HCT116 (cell line): ENCODE measurements at regions not wholly inside any gene's neighbourhood (a gene's known extent, or its start where the extent isn't known, plus 50 kb on each side); places are given as distances from the start of the nearest gene placed in this dataset.

Experiments
- ATAC-seq: fragments of 200-7000 bp; cut with Tn5 transposase; 2 replicates; pipeline ENCODE4 v1.9.1; 2020; ENCODE audit warnings: mild to moderate bottlenecking, moderate library complexity
- BruUV-seq: library from RNA; stranded (reverse); fragments of 400-500 nt; replicated peaks from 2 replicates; lab custom pipeline; 2021; lab: Mats Ljungman, UMichigan
- CTCF ChIA-PET: fragments of 300-600 bp; sonication (Branson Sonifier 250); formaldehyde crosslinking; loops from one replicate; lab custom pipeline; 2021; ENCODE audit warnings: antibody characterized with exemption; lab: Charles Lee
- POLR2A ChIA-PET: fragments of 300-600, 350-600 bp; sonication (Branson Sonifier 250); formaldehyde crosslinking; loops from one replicate; lab custom pipeline; 2021; ENCODE audit warnings: antibody characterized with exemption; lab: Charles Lee
- RAD21 ChIA-PET, 2 experiments: fragments of 300-600 bp; sonication (Branson Sonifier 250); formaldehyde crosslinking; loops; one replicate each; lab custom pipeline; 2023; ENCODE audit warnings: low total read pairs in 2 of 2; ENCODE audit not compliant: uncharacterized antibody in 2 of 2, unreplicated experiment in 2 of 2, low non-redundant PET in 1 of 2; lab: Charles Lee
- DNase-seq: peaks from one replicate; pipeline ENCODE4 v3.0.0-alpha.2; 2010; ENCODE audit warnings: low read depth, low spot score
- H2AFZ ChIP-seq: fragments of 200-600 bp; shearing (Covaris generic), sonication (generic); 2 replicates; pipeline ENCODE4 v1.6.1; 2017; ENCODE audit warnings: low read depth, mixed run types, mixed read lengths, antibody characterized with exemption, low read length; ENCODE audit not compliant: poor library complexity, severe bottlenecking
- H3K27ac ChIP-seq: 2 replicates; pipeline ENCODE4 v1.5.1; 2012; ENCODE audit warnings: low read depth, low read length
- H3K27me3 ChIP-seq: fragments of 200-600 bp; sonication (generic); 2 replicates; pipeline ENCODE4 v1.6.1; 2016; ENCODE audit warnings: mixed run types, low read length, mixed read lengths; ENCODE audit not compliant: insufficient read depth
- H3K36me3 ChIP-seq, 2 experiments: fragments of 200-500 bp in 1 of 2; fragments of 200-600 bp in 1 of 2; sonication (Bioruptor generic) in 1 of 2; sonication (generic) in 1 of 2; 2 replicates each; pipeline versions ENCODE4 v1.5.1 to v1.6.1; 2014 to 2016; ENCODE audit warnings: low read length in 2 of 2, inconsistent platforms in 1 of 2, mixed read lengths in 1 of 2, mixed run types in 1 of 2; ENCODE audit not compliant: insufficient read depth in 2 of 2, control insufficient read depth in 1 of 2
- H3K4me1 ChIP-seq, 2 experiments: fragments of 200-600 bp in 1 of 2; sonication (generic) in 1 of 2; 2 replicates each; pipeline versions ENCODE4 v1.5.1 to v1.6.1; 2012 to 2017; ENCODE audit warnings: low read length in 2 of 2, inconsistent platforms in 1 of 2, mild to moderate bottlenecking in 1 of 2, mixed read lengths in 1 of 2, mixed run types in 1 of 2, moderate library complexity in 1 of 2; ENCODE audit not compliant: insufficient read depth in 2 of 2, control insufficient read depth in 1 of 2
- H3K4me2 ChIP-seq: fragments of 200-600 bp; sonication (generic); 2 replicates; pipeline ENCODE4 v1.6.1; 2017; ENCODE audit warnings: mixed run types, low read length, mixed read lengths
- H3K4me3 ChIP-seq, 2 experiments: fragments of 200-600 bp in 1 of 2; sonication (generic) in 1 of 2; replicated peaks in 1 of 2; 2 replicates each; pipeline ENCODE4 v1.5.1; 2011 to 2016; ENCODE audit warnings: low read length in 2 of 2, control low read depth in 1 of 2, low read depth in 1 of 2, mild to moderate bottlenecking in 1 of 2, mixed read lengths in 1 of 2, mixed run types in 1 of 2
- H3K79me2 ChIP-seq: fragments of 200-600 bp; sonication (generic); 2 replicates; pipeline ENCODE4 v1.6.1; 2017; ENCODE audit warnings: mild to moderate bottlenecking, mixed run types, low read length, moderate library complexity, mixed read lengths; ENCODE audit not compliant: insufficient read depth
- H3K9ac ChIP-seq: fragments of 200-600 bp; sonication (generic); 2 replicates; pipeline ENCODE4 v1.6.1; 2016; ENCODE audit warnings: low read length, mixed read lengths
- H3K9me2 ChIP-seq: fragments of 200-600 bp; sonication (generic), shearing (Covaris generic); 2 replicates; pipeline ENCODE4 v1.6.1; 2017; ENCODE audit warnings: mixed run types, mild to moderate bottlenecking, moderate library complexity; ENCODE audit not compliant: insufficient read depth
- H3K9me3 ChIP-seq, 2 experiments: fragments of 200-500 bp in 1 of 2; fragments of 200-600 bp in 1 of 2; sonication (Bioruptor generic) in 1 of 2; sonication (generic) in 1 of 2; 2 replicates each; pipeline ENCODE4 v1.6.1; 2014 to 2017; ENCODE audit warnings: low read length in 2 of 2, mixed read lengths in 2 of 2, inconsistent platforms in 1 of 2, low read depth in 1 of 2, mild to moderate bottlenecking in 1 of 2, mixed run types in 1 of 2, moderate library complexity in 1 of 2; ENCODE audit not compliant: control insufficient read depth in 1 of 2, insufficient read depth in 1 of 2
- H4K20me1 ChIP-seq: fragments of 200-600 bp; sonication (generic), shearing (Covaris generic); 2 replicates; pipeline ENCODE4 v1.6.1; 2017; ENCODE audit warnings: mixed run types, mild to moderate bottlenecking, moderate library complexity; ENCODE audit not compliant: insufficient read depth
- CBX3 ChIP-seq: IDR thresholded peaks from 2 replicates; pipeline ENCODE4 v1.6.1; 2012; ENCODE audit warnings: low read depth
- CEBPB ChIP-seq: IDR thresholded peaks from 2 replicates; pipeline ENCODE4 v1.6.1; 2012; ENCODE audit warnings: low read depth
- CTCF ChIP-seq, 3 experiments: fragments of 200-600 bp in 1 of 3; sonication (generic) in 1 of 3; IDR thresholded peaks in 2 of 3; conservative IDR thresholded peaks in 1 of 3; 2 replicates each; pipeline ENCODE4 v1.5.1; 2012 to 2017; ENCODE audit warnings: low read depth in 2 of 3, low read length in 2 of 3, antibody characterized with exemption in 1 of 3, borderline replicate concordance in 1 of 3, control low read depth in 1 of 3, mild to moderate bottlenecking in 1 of 3, mixed read lengths in 1 of 3, mixed run types in 1 of 3, moderate library complexity in 1 of 3; ENCODE audit not compliant: insufficient read depth in 1 of 3
- EGR1 ChIP-seq: IDR thresholded peaks from 2 replicates; pipeline ENCODE4 v1.6.1; 2012; ENCODE audit warnings: low read depth
- FOSL1 ChIP-seq: IDR thresholded peaks from 2 replicates; pipeline ENCODE4 v1.6.1; 2012; ENCODE audit warnings: low read depth
- REST ChIP-seq: IDR thresholded peaks from 2 replicates; pipeline ENCODE4 v1.6.1; 2012; ENCODE audit warnings: low read depth
- intact Hi-C: fragments of 100-400 bp; cut with micrococcal nuclease; formaldehyde crosslinking; loops from 2 replicates; pipeline ENCODE4 v1.10.0; 2022

GRCh38 chr12:88400302-88400701 is 180.0 kb downstream of the KITLG start:
- no peak for DNase-seq
- Histone ChIP-seq H3K9me2 (no peaks in the 10 kb centered on the region), H3K9me3 (no peaks in the 10 kb centered on the region), H3K27ac (no peak overlapping the region), H3K27me3 (no peaks in the 10 kb centered on the region), H3K4me1 (peaks cover 3 to 14% of the 10 kb centered on the region in 2 experiments; a peak in 3 of 4 replicates), H3K4me2 (no peak overlapping the region), H2AFZ (no peak overlapping the region), H3K9ac (no peak overlapping the region), H3K36me3 (no peaks in the 10 kb centered on the region), H4K20me1 (no peaks in the 10 kb centered on the region), H3K4me3 (no peak overlapping the region), H3K79me2 (no peaks in the 10 kb centered on the region)
- intact Hi-C loops = no loop called here
- no peak for ATAC-seq
- TF ChIP-seq CTCF (IDR thresholded peaks at IDR 0.05 in 2 of 3, conservative IDR thresholded peaks at IDR 0.05 in 1 of 3; ENCODE audit: borderline replicate concordance in 1 of 3, insufficient read depth in 1 of 3, low read depth in 2 of 3, low read length in 2 of 3) = no peak
- no peak for TF ChIP-seq CEBPB
- TF ChIP-seq EGR1 = no peak
- TF ChIP-seq CBX3 = no peak
- no peak for TF ChIP-seq FOSL1
- no peak for TF ChIP-seq REST
- ChIA-PET CTCF (no interaction called here), RAD21 (no interaction called here), POLR2A (no interaction called here)
- no TSS peak for BruUV-seq
